Nephron (organoid): ENCODE measurements at regions not wholly inside any gene's neighbourhood (a gene's known extent, or its start where the extent isn't known, plus 50 kb on each side); places are given as distances from the start of the nearest gene placed in this dataset.

Source experiments
- H3K27ac Mint-ChIP-seq, 3 experiments: 2 replicates each; pipeline ENCODE4 v1.8.0; 2020; ENCODE audit warnings: mixed read lengths in 3 of 3, mild to moderate bottlenecking in 2 of 3, moderate library complexity in 1 of 3
- H3K27me3 Mint-ChIP-seq: 2 replicates; pipeline ENCODE4 v1.8.0; 2021; ENCODE audit warnings: low read depth, mild to moderate bottlenecking, moderate library complexity, mixed read lengths
- H3K36me3 Mint-ChIP-seq: 2 replicates; pipeline ENCODE4 v1.8.0; 2020; ENCODE audit warnings: low read depth, mixed read lengths
- H3K4me1 Mint-ChIP-seq: 2 replicates; pipeline ENCODE4 v1.8.0; 2020; ENCODE audit warnings: mixed read lengths
- H3K4me3 Mint-ChIP-seq, 3 experiments: 2 replicates each; pipeline ENCODE4 v1.8.0; 2020; ENCODE audit warnings: mild to moderate bottlenecking in 3 of 3, mixed read lengths in 3 of 3, moderate library complexity in 2 of 3
- H3K9me3 Mint-ChIP-seq: 2 replicates; pipeline ENCODE4 v1.8.0; 2020; ENCODE audit warnings: mixed read lengths
- CTCF ChIP-seq, 3 experiments: fragments of 200-600 bp; sonication (generic); IDR thresholded peaks; one replicate each; pipeline ENCODE4 v1.5.0; 2021; ENCODE audit warnings: antibody characterized with exemption in 3 of 3; ENCODE audit not compliant: unreplicated experiment in 3 of 3

DNA sequence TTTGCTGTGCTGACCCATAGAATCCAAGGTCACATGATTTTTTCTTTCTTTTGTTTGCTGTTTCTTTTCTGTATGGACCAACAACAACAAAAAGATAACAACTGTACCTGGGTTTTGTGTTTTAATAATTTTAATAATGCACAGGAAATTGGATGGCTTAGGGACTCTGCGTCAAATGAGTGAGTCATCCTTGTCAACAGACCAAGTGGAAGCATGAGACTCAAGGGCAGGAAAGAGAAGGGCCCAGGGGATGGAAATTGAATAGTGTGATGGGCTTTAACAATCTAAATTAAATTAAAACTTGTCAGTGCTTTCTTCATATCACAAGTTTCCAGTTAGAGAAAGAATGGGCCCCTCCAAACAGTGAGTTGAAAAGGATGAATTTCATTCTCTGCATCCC lies 413.0 kb downstream of the PREX1 start:
- no peaks in the 10 kb centered on the region for H3K9me3 Mint-ChIP-seq
- H3K27me3 Mint-ChIP-seq, result peaks cover 14% of the 10 kb centered on the region
- H3K4me1 Mint-ChIP-seq, result peaks cover 19% of the 10 kb centered on the region
- H3K4me3 Mint-ChIP-seq, result no peak overlapping the region
- no peak for TF ChIP-seq CTCF (IDR thresholded peaks at IDR 0.05; ENCODE audit: unreplicated experiment in 3 of 3)
- no peak overlapping the region for H3K27ac Mint-ChIP-seq
- no peaks in the 10 kb centered on the region for H3K36me3 Mint-ChIP-seq

DNA sequence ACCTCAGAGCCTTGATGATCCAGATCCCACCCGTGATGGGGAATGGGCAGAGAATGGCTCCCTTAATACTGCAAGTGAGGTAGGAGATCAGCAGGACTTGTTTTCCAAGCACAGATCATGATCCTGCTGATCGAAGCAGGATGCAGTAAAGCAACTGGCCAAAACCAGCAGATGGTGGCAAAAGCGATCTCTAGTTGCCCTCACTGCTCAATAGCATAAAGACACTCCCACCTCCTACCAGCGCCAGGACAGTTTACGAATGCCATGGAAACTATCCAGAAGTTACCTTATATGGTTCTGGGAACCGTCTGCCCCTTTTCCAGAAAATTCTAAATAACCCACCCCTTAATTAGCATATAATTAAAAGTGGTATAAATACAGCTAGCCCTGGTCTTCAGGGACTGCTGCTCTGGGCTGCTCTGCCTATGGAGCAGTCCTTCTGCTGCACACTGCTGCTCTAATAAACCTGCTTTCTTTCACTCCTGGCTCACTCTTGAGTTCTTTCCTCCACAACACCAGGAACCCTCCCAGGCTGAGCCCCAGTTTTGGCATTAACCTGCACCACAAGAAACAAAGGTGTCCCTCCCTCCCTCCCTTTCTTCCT lies 415.8 kb downstream of the PREX1 start:
- Mint-ChIP-seq H3K4me1 (peaks cover 42% of the 10 kb centered on the region), H3K9me3 (no peaks in the 10 kb centered on the region), H3K27me3 (peaks cover 17% of the 10 kb centered on the region), H3K27ac (no peak overlapping the region), H3K4me3 (no peak overlapping the region), H3K36me3 (no peaks in the 10 kb centered on the region)
- TF ChIP-seq CTCF (IDR thresholded peaks at IDR 0.05; ENCODE audit: unreplicated experiment in 3 of 3), result no peak

DNA sequence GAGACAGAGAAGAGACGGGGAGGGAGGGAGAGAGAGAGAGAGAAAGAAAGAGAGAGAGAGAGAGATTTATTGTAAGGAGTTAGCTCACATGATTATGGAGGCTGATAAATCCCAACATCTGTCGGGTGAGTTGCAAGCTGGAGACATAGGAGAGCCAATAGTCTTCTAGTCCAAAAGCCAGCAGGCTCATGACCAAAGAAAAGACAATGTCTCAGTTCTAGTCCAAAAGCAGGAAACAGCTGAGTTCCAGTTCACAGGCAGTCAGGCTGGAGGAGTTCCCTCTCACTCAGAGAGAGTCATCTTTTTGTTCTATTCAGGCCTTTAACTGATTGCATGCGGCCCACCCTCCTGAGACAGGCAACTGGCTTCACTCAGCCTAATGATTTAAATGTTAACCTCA lies 416.6 kb downstream of the PREX1 start:
- Mint-ChIP-seq H3K4me3 (no peak overlapping the region), H3K4me1 (peaks cover 47% of the 10 kb centered on the region), H3K9me3 (no peaks in the 10 kb centered on the region), H3K27ac (peak overlapping the region in 1 of 3 experiments; percentile 8), H3K27me3 (peaks cover 19% of the 10 kb centered on the region), H3K36me3 (no peaks in the 10 kb centered on the region)
- TF ChIP-seq CTCF (IDR thresholded peaks at IDR 0.05; ENCODE audit: unreplicated experiment in 3 of 3), result no peak

DNA sequence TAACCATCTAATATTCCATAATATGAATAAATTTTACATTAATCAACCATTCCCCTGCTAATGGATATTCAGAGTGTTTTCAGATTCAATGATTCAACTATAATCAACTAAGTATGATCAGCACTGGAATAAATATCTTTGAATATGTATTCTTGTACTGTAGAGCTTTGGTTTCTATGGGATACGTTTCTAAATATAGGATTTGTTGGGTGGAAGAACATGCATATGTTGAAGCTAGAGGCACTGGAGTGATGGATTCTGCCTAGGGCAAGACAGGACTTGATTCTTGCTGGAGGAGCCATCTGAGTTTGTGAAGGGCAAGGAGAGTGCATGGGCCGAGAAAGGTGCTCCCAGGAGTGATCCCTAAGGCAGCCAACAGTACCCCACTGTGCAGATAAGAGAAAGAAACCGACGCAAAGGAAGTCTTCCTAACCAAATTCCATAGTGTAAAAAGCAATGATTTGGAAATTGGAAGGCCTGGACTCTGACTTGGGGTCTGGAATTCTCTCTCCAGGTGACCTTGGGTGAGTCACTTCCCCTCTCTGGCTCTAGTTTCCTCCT lies 418.7 kb downstream of the PREX1 start:
- peaks cover 23% of the 10 kb centered on the region for H3K27me3 Mint-ChIP-seq

DNA sequence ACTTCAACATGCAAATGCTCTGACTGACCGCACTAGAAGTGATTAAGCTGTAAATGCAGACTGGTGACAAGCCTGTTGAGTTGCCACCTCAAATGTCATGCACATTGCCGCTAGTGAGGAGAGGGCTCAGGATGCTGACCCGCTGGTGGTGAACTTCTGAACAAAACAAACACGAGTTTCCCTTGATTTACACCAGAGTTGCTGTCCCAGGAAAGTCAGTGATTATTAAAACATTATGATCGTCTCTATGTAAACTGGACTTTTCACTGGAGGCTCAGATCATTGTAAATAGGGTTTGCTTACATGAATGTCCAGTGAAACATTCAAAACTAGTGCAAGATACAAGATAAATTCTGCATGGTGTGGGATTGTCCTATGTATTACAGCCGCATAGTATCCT lies 420.1 kb downstream of the PREX1 start:
- TF ChIP-seq CTCF (IDR thresholded peaks at IDR 0.05; ENCODE audit: unreplicated experiment in 3 of 3), result no peak
- peak overlapping the region in 2 of 3 experiments; percentile 12 to 30 for H3K27ac Mint-ChIP-seq
- no peak overlapping the region for H3K4me3 Mint-ChIP-seq
- H3K9me3 Mint-ChIP-seq, result no peaks in the 10 kb centered on the region
- H3K27me3 Mint-ChIP-seq, result peaks cover 24% of the 10 kb centered on the region
- H3K4me1 Mint-ChIP-seq, result peaks cover 46% of the 10 kb centered on the region
- H3K36me3 Mint-ChIP-seq, result no peaks in the 10 kb centered on the region

More for the DNA sequence above, 418.7 kb downstream of the PREX1 start:
- Mint-ChIP-seq H3K4me3 (no peak overlapping the region), H3K27ac (no peak overlapping the region), H3K36me3 (no peaks in the 10 kb centered on the region), H3K9me3 (no peaks in the 10 kb centered on the region), H3K4me1 (peaks cover 47% of the 10 kb centered on the region)
- TF ChIP-seq CTCF (IDR thresholded peaks at IDR 0.05; ENCODE audit: unreplicated experiment in 3 of 3), result no peak

DNA sequence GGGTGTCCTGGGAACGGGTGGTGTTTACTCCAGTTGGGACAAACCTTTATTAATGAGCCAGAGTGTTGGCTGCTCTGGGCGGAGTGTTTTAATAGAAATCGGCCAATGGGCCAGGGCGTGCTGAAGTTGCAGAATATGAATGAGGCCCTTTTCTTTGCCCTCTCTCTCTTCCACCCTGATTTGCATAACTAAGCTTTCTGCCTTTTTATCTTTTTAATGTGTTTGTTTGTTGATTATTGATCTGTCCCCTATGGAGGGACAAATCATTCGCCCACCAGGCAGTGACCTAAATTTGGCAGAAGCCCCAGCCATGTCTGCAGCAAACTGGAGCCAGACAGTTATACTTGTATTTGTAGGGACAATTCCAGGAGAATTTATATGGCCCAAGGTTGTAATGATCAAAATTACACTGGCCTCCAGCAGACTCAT lies 420.9 kb downstream of the PREX1 start:
- Mint-ChIP-seq H3K36me3 (no peaks in the 10 kb centered on the region), H3K4me1 (peaks cover 42% of the 10 kb centered on the region), H3K4me3 (no peak overlapping the region), H3K9me3 (no peaks in the 10 kb centered on the region), H3K27me3 (peaks cover 25% of the 10 kb centered on the region), H3K27ac (peak overlapping the region in 2 of 3 experiments; percentile 21 to 38)
- no peak for TF ChIP-seq CTCF (IDR thresholded peaks at IDR 0.05; ENCODE audit: unreplicated experiment in 3 of 3)
